Stomach (tissue), 8 donors: ENCODE measurements at regions not wholly inside any gene's neighbourhood (a gene's known extent, or its start where the extent isn't known, plus 50 kb on each side); places are given as distances from the start of the nearest gene placed in this dataset.
A peak's percentile ranks its signal among the peaks of the same experiment; 100 is the strongest.
"Not testable (repeated sequence)": the region's sequence is repeated elsewhere in the genome, so short reads cannot be mapped to it uniquely, and the experiment has no call there.

ENCODE experiments used
- DNase-seq, 2 donors: peaks; one replicate each; pipeline versions ENCODE4 v3.0.0 to v3.0.0-alpha.2; 2013 to 2019
- H3K27ac ChIP-seq, 5 donors: fragments of 200-600 bp in 4 of 5; sonication (generic) in 4 of 5; one replicate each; pipeline ENCODE4 v1.5.1; 2013 to 2019; ENCODE audit warnings: mild to moderate bottlenecking in 1 of 5, moderate library complexity in 1 of 5
- H3K27me3 ChIP-seq, 3 donors: fragments of 200-600 bp; sonication (generic); one replicate each; pipeline ENCODE4 v1.5.1; 2017 to 2019; ENCODE audit warnings: mixed run types in 1 of 3
- H3K36me3 ChIP-seq, 4 donors: fragments of 200-600 bp; sonication (generic); 1 replicate in 3 of 4; 2 replicates in 1 of 4; pipeline ENCODE4 v1.5.1; 2016 to 2019
- H3K4me1 ChIP-seq, 4 donors: fragments of 200-600 bp; sonication (generic); one replicate each; pipeline ENCODE4 v1.5.1; 2016 to 2019
- H3K4me3 ChIP-seq, 4 donors: fragments of 200-600 bp; sonication (generic) in 3 of 4; one replicate each; pipeline ENCODE4 v1.5.1; 2016 to 2019; ENCODE audit warnings: mild to moderate bottlenecking in 1 of 4
- H3K9me3 ChIP-seq, 4 donors: fragments of 200-600 bp; sonication (generic); one replicate each; pipeline ENCODE4 v1.5.1; 2016 to 2019
- CTCF ChIP-seq, 7 experiments: fragments of 450-650 bp in 4 of 7; fragments of 200-600 bp in 3 of 7; sonication (generic) in 3 of 7; IDR thresholded peaks; one replicate each; pipeline ENCODE4 v1.5.1; 2016 to 2019; ENCODE audit warnings: antibody characterized with exemption in 7 of 7, control low read depth in 2 of 7, mild to moderate bottlenecking in 1 of 7
- EP300 ChIP-seq: sonication (generic); formaldehyde crosslinking; IDR thresholded peaks from one replicate; pipeline ENCODE4 v1.6.1; 2017; ENCODE audit warnings: antibody characterized with exemption
- POLR2A ChIP-seq, 4 donors: fragments of 450-650 bp; IDR thresholded peaks; one replicate each; pipeline ENCODE4 v1.6.1; 2016; ENCODE audit warnings: antibody characterized with exemption in 4 of 4, control low read depth in 2 of 4, mild to moderate bottlenecking in 1 of 4, moderate library complexity in 1 of 4
- POLR2AphosphoS5 ChIP-seq, 3 donors: sonication (generic); formaldehyde crosslinking; IDR thresholded peaks; one replicate each; pipeline ENCODE4 v1.6.1; 2016; ENCODE audit warnings: antibody characterized with exemption in 3 of 3
- WGBS, 5 donors: extraction: QIAGEN DNeasy Blood & Tissue Kit in 3 of 5; methylation state at CpG; one replicate each; pipeline versions ENCODE4 v1.1.5 to v1.1.7; 2013 to 2018; 5-methylcytosine and 5-hydroxymethylcytosine counted together
- intact Hi-C: fragments of 100-400 bp; cut with DNase I; formaldehyde crosslinking; loops from one replicate; pipeline ENCODE4 v1.15.1; 2023; ENCODE audit warnings: low total_unique reads
- donor health status: healthy with polysubstance abuse.
- donor health status: Bipolar disorder and iron deficiency.
- donor health status: healthy.

- no peaks in the 10 kb centered on the region for H3K27me3 ChIP-seq
- DNase-seq, result no peak
- H3K27ac ChIP-seq, result no peak overlapping the region
- 86 to 94% (median 91%) methylated on average over 10 of the region's 10 CpGs for WGBS, 5 donors
- peaks cover 0 to 19% (median 14%) of the 10 kb centered on the region in 4 donors for H3K9me3 ChIP-seq
- intact Hi-C loops, result no loop called here
- no peaks in the 10 kb centered on the region for H3K4me1 ChIP-seq
- H3K4me3 ChIP-seq, result no peak overlapping the region
- TF ChIP-seq CTCF (IDR thresholded peaks at IDR 0.05) (no peak), POLR2AphosphoS5 (IDR thresholded peaks at IDR 0.05) (no peak), EP300 (no peak), POLR2A (IDR thresholded peaks at IDR 0.05) (no peak)
- H3K36me3 ChIP-seq, result no peaks in the 10 kb centered on the region
These were observed 238.6 kb downstream of the TRIML1 start for GRCh38 chr4:188377816-188378215.

GRCh38 chr4:188383180-188383579 lies 243.9 kb downstream of the TRIML1 start:
- intact Hi-C loops, result no loop called here
- TF ChIP-seq POLR2AphosphoS5 (IDR thresholded peaks at IDR 0.05), result no peak
- no peak for TF ChIP-seq CTCF (IDR thresholded peaks at IDR 0.05)
- no peak for TF ChIP-seq POLR2A (IDR thresholded peaks at IDR 0.05)
- TF ChIP-seq EP300, result no peak
- no peak overlapping the region for H3K27ac ChIP-seq
- no peaks in the 10 kb centered on the region for H3K4me1 ChIP-seq
- H3K9me3 ChIP-seq, result peaks cover 0 to 16% (median 9%) of the 10 kb centered on the region in 4 donors
- no peak for DNase-seq
- WGBS, 5 donors, result 91 to 97% (median 96%) methylated on average over 4 of the region's 4 CpGs
- H3K4me3 ChIP-seq, result no peak overlapping the region
- H3K27me3 ChIP-seq, result no peaks in the 10 kb centered on the region
- H3K36me3 ChIP-seq, result no peaks in the 10 kb centered on the region

GRCh38 chr4:188387179-188387791 lies 248.0 kb downstream of the TRIML1 start:
- DNase-seq, result peak in 1 of 2 donors; percentile 37
- no peak overlapping the region for H3K4me3 ChIP-seq
- peaks cover 0 to 11% (median 5%) of the 10 kb centered on the region in 4 donors for H3K9me3 ChIP-seq
- no peaks in the 10 kb centered on the region for H3K36me3 ChIP-seq
- TF ChIP-seq CTCF (IDR thresholded peaks at IDR 0.05) (no peak), POLR2AphosphoS5 (IDR thresholded peaks at IDR 0.05) (no peak), POLR2A (IDR thresholded peaks at IDR 0.05) (no peak), EP300 (no peak)
- WGBS, 5 donors, result 21 to 31% (median 25%) methylated on average over 5 of the region's 5 CpGs
- H3K27ac ChIP-seq, result no peak overlapping the region
- no peaks in the 10 kb centered on the region for H3K4me1 ChIP-seq
- no peaks in the 10 kb centered on the region for H3K27me3 ChIP-seq
- intact Hi-C loops, result no loop called here

GRCh38 chr4:188391349-188391748 lies 252.1 kb downstream of the TRIML1 start:
- DNase-seq, H3K36me3 ChIP-seq, H3K4me3 ChIP-seq, H3K9me3 ChIP-seq, H3K27ac ChIP-seq, intact Hi-C loops, H3K4me1 ChIP-seq, H3K27me3 ChIP-seq: not testable (repeated sequence)
- 90 to 94% (median 93%) methylated on average over 8 of the region's 8 CpGs for WGBS, 5 donors

- Histone ChIP-seq H3K4me3 (no peak overlapping the region), H3K36me3 (no peaks in the 10 kb centered on the region), H3K27ac (no peak overlapping the region), H3K9me3 (peaks cover 0 to 3% (median 0%) of the 10 kb centered on the region in 4 donors), H3K4me1 (no peaks in the 10 kb centered on the region), H3K27me3 (no peaks in the 10 kb centered on the region)
- TF ChIP-seq POLR2AphosphoS5 (IDR thresholded peaks at IDR 0.05), result no peak
- TF ChIP-seq EP300, result no peak
- no peak for TF ChIP-seq POLR2A (IDR thresholded peaks at IDR 0.05)
- TF ChIP-seq CTCF (IDR thresholded peaks at IDR 0.05), result no peak
- DNase-seq, result no peak
- WGBS, 5 donors, result 47 to 55% (median 51%) methylated on average over 5 of the region's 5 CpGs
- intact Hi-C loops, result no loop called here
These were observed 256.8 kb downstream of the TRIML1 start for GRCh38 chr4:188396037-188396436.
